H9 (cell line): ENCODE measurements at regions not wholly inside any gene's neighbourhood (a gene's known extent, or its start where the extent isn't known, plus 50 kb on each side); places are given as distances from the start of the nearest gene placed in this dataset.

Source experiments
- DNase-seq: peaks from one replicate; pipeline ENCODE4 v3.0.0-alpha.2; 2017
- H2AFZ ChIP-seq: one replicate; pipeline ENCODE4 v1.6.1; 2013; ENCODE audit warnings: mild to moderate bottlenecking, low read length, control low read depth, moderate library complexity
- H2AK5ac ChIP-seq: 2 replicates; pipeline ENCODE4 v1.6.1; 2013; ENCODE audit warnings: low read length, control low read depth, mixed read lengths; ENCODE audit not compliant: insufficient read length
- H2BK120ac ChIP-seq: one replicate; pipeline ENCODE4 v1.6.1; 2013; ENCODE audit warnings: low read depth, mild to moderate bottlenecking, low read length, control low read depth, inconsistent platforms; ENCODE audit not compliant: poor library complexity, severe bottlenecking
- H2BK12ac ChIP-seq: 2 replicates; pipeline ENCODE4 v1.6.1; 2013; ENCODE audit warnings: low read length, control low read depth, mixed read lengths, low read depth; ENCODE audit not compliant: insufficient read length
- H2BK15ac ChIP-seq: 2 replicates; pipeline ENCODE4 v1.6.1; 2013; ENCODE audit warnings: low read depth, low read length, control low read depth
- H2BK20ac ChIP-seq: one replicate; pipeline ENCODE4 v1.6.1; 2013; ENCODE audit warnings: low read depth, mild to moderate bottlenecking, low read length, control low read depth, inconsistent platforms; ENCODE audit not compliant: poor library complexity, severe bottlenecking
- H2BK5ac ChIP-seq: 2 replicates; pipeline ENCODE4 v1.6.1; 2013; ENCODE audit warnings: low read length, control low read depth, mixed read lengths; ENCODE audit not compliant: insufficient read length
- H3K14ac ChIP-seq: 2 replicates; pipeline ENCODE4 v1.6.1; 2013; ENCODE audit warnings: low read length, control low read depth; ENCODE audit not compliant: insufficient read depth
- H3K18ac ChIP-seq: 2 replicates; pipeline ENCODE4 v1.6.1; 2013; ENCODE audit warnings: low read depth, mild to moderate bottlenecking, mixed read lengths, low read length, control low read depth; ENCODE audit not compliant: insufficient read length
- H3K23ac ChIP-seq: 2 replicates; pipeline ENCODE4 v1.6.1; 2013; ENCODE audit warnings: low read length, control low read depth, mixed read lengths, low read depth; ENCODE audit not compliant: insufficient read length
- H3K23me2 ChIP-seq: 2 replicates; pipeline ENCODE4 v1.6.1; 2013; ENCODE audit warnings: low read depth, mild to moderate bottlenecking, mixed read lengths, low read length, control low read depth; ENCODE audit not compliant: insufficient read length, poor library complexity, severe bottlenecking
- H3K27ac ChIP-seq: 2 replicates; pipeline ENCODE4 v1.5.1; 2013; ENCODE audit warnings: low read length, control low read depth, mixed read lengths, low read depth; ENCODE audit not compliant: insufficient read length
- H3K27me3 ChIP-seq: 2 replicates; pipeline ENCODE4 v1.6.1; 2013; ENCODE audit warnings: low read length, control low read depth, inconsistent platforms; ENCODE audit not compliant: insufficient read depth
- H3K4ac ChIP-seq: 2 replicates; pipeline ENCODE4 v1.6.1; 2013; ENCODE audit warnings: low read depth, mild to moderate bottlenecking, control low read depth, inconsistent platforms, low read length, moderate library complexity
- H3K4me1 ChIP-seq: 2 replicates; pipeline ENCODE4 v1.6.1; 2013; ENCODE audit warnings: low read length, control low read depth, inconsistent platforms; ENCODE audit not compliant: insufficient read depth
- H3K4me2 ChIP-seq: 2 replicates; pipeline ENCODE4 v1.6.1; 2013; ENCODE audit warnings: low read length, control low read depth, mixed read lengths; ENCODE audit not compliant: insufficient read length, insufficient read depth
- H3K56ac ChIP-seq: 2 replicates; pipeline ENCODE4 v1.6.1; 2013; ENCODE audit warnings: low read depth, mild to moderate bottlenecking, mixed read lengths, low read length, control low read depth; ENCODE audit not compliant: insufficient read length
- H3K79me1 ChIP-seq: 2 replicates; pipeline ENCODE4 v1.6.1; 2013; ENCODE audit warnings: low read depth, mild to moderate bottlenecking, moderate library complexity, low read length, control low read depth, inconsistent platforms; ENCODE audit not compliant: insufficient read depth, poor library complexity, severe bottlenecking
- H3K79me2 ChIP-seq: 2 replicates; pipeline ENCODE4 v1.6.1; 2013; ENCODE audit warnings: low read length, control low read depth, inconsistent platforms; ENCODE audit not compliant: insufficient read depth
- H3K9ac ChIP-seq: 2 replicates; pipeline ENCODE4 v1.6.1; 2013; ENCODE audit warnings: low read length, control low read depth, mixed read lengths; ENCODE audit not compliant: insufficient read length; ENCODE audit errors: extremely low read depth
- H3K9me3 ChIP-seq: one replicate; pipeline ENCODE4 v1.6.1; 2013; ENCODE audit warnings: low read depth, low read length, inconsistent platforms; ENCODE audit not compliant: control insufficient read depth
- H3T11ph ChIP-seq: one replicate; pipeline ENCODE4 v1.6.1; 2013; ENCODE audit warnings: mild to moderate bottlenecking, low read length, control low read depth, inconsistent platforms
- H4K20me1 ChIP-seq: one replicate; pipeline ENCODE4 v1.6.1; 2013; ENCODE audit not compliant: control insufficient read depth, insufficient read length, insufficient read depth
- H4K5ac ChIP-seq: 2 replicates; pipeline ENCODE4 v1.6.1; 2013; ENCODE audit warnings: low read depth, mild to moderate bottlenecking, mixed read lengths, low read length, control low read depth; ENCODE audit not compliant: insufficient read length
- H4K8ac ChIP-seq: replicated peaks from 2 replicates; pipeline ENCODE4 v1.6.1; 2013; ENCODE audit warnings: low read length, control low read depth, mixed read lengths, low read depth; ENCODE audit not compliant: insufficient read length
- H4K91ac ChIP-seq: 2 replicates; pipeline ENCODE4 v1.6.1; 2013; ENCODE audit warnings: low read depth, mild to moderate bottlenecking, moderate library complexity, mixed read lengths, low read length, control low read depth; ENCODE audit not compliant: insufficient read length
- H3K27ac Mint-ChIP-seq, 3 experiments: 2 replicates in 2 of 3; 3 replicates in 1 of 3; pipeline ENCODE4 v1.8.0; 2020 to 2021; ENCODE audit warnings: mixed read lengths in 3 of 3, mild to moderate bottlenecking in 1 of 3, moderate library complexity in 1 of 3
- H3K27me3 Mint-ChIP-seq: 2 replicates; pipeline ENCODE4 v1.8.0; 2021; ENCODE audit warnings: low read depth, mild to moderate bottlenecking, moderate library complexity, mixed read lengths
- H3K36me3 Mint-ChIP-seq, 3 experiments: 2 replicates in 2 of 3; 3 replicates in 1 of 3; pipeline ENCODE4 v1.8.0; 2020 to 2021; ENCODE audit warnings: low read depth in 3 of 3, mixed read lengths in 3 of 3; ENCODE audit not compliant: insufficient read depth in 1 of 3
- H3K4me1 Mint-ChIP-seq, 2 experiments: 2 replicates each; pipeline ENCODE4 v1.8.0; 2020; ENCODE audit warnings: mixed read lengths in 2 of 2
- H3K4me3 Mint-ChIP-seq, 2 experiments: 2 replicates in 1 of 2; 3 replicates in 1 of 2; pipeline ENCODE4 v1.8.0; 2020 to 2021; ENCODE audit warnings: mild to moderate bottlenecking in 2 of 2, mixed read lengths in 2 of 2, moderate library complexity in 1 of 2
- H3K9me3 Mint-ChIP-seq, 2 experiments: 2 replicates in 1 of 2; 3 replicates in 1 of 2; pipeline ENCODE4 v1.8.0; 2020; ENCODE audit warnings: mild to moderate bottlenecking in 2 of 2, mixed read lengths in 2 of 2, moderate library complexity in 1 of 2
- CTCF ChIP-seq: fragments of 200-600 bp; sonication (generic); conservative IDR thresholded peaks from 3 replicates; pipeline ENCODE4 v1.8.0; 2021; ENCODE audit warnings: antibody characterized with exemption, mild to moderate bottlenecking

DNA sequence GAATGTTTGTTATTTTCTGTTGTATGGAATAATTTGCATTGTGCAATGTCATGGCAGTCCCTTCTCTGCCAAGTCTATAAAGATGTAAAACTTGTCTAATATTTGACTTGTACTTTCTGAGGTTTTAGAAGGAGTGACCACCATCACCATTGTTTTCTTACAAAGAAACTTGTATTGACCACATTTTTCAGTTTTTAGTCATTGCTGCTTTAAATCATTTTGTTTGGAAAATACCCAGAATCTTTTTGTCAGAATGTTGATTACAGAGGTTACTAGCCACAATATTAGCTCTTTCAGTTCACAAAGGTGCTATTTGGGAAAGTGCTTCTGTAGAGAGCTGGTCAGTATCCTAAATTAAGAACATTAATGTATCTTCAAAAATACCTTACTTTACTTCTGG, 532.4 kb upstream of the GBE1 start:
- no peak overlapping the region for H2AK5ac ChIP-seq
- H3K79me2 ChIP-seq: no peaks in the 10 kb centered on the region
- no peak overlapping the region for H2BK15ac ChIP-seq
- H3K27ac ChIP-seq: no peak overlapping the region
- H3K9ac ChIP-seq: no peak overlapping the region
- no peaks in the 10 kb centered on the region for H3K4me1 ChIP-seq
- H2BK20ac ChIP-seq: no peak overlapping the region
- H3K27ac Mint-ChIP-seq: no peak overlapping the region
- no peak for DNase-seq
- H4K91ac ChIP-seq: no peak overlapping the region
- H3T11ph ChIP-seq: no peak overlapping the region
- H3K4me3 Mint-ChIP-seq: no peak overlapping the region
- H3K36me3 Mint-ChIP-seq: no peaks in the 10 kb centered on the region
- H3K27me3 ChIP-seq: no peaks in the 10 kb centered on the region
- no peak overlapping the region for H2BK5ac ChIP-seq
- no peak overlapping the region for H2AFZ ChIP-seq
- no peaks in the 10 kb centered on the region for H3K23me2 ChIP-seq
- no peak overlapping the region for H3K4me2 ChIP-seq
- no peak overlapping the region for H2BK120ac ChIP-seq
- H2BK12ac ChIP-seq: no peak overlapping the region
- no peaks in the 10 kb centered on the region for H3K79me1 ChIP-seq
- no peak overlapping the region for H3K4ac ChIP-seq
- no peaks in the 10 kb centered on the region for H4K20me1 ChIP-seq
- H3K56ac ChIP-seq: no peak overlapping the region
- no peaks in the 10 kb centered on the region for H3K9me3 ChIP-seq
- no peaks in the 10 kb centered on the region; a peak in 1 of 5 replicates for H3K9me3 Mint-ChIP-seq
- no peak overlapping the region for H4K5ac ChIP-seq
- H3K18ac ChIP-seq: no peak overlapping the region
- H3K4me1 Mint-ChIP-seq: no peaks in the 10 kb centered on the region
- no peak for TF ChIP-seq CTCF
- no peak overlapping the region for H3K23ac ChIP-seq
- H4K8ac ChIP-seq: no peak overlapping the region
- no peaks in the 10 kb centered on the region for H3K27me3 Mint-ChIP-seq
- no peak overlapping the region for H3K14ac ChIP-seq
